DND-41 (cell line): ENCODE measurements at regions not wholly inside any gene's neighbourhood (a gene's known extent, or its start where the extent isn't known, plus 50 kb on each side); places are given as distances from the start of the nearest gene placed in this dataset.

Source experiments
- ATAC-seq: fragments of 200-7000 bp; cut with Tn5 transposase; 3 replicates; pipeline ENCODE4 v1.9.1; 2021; ENCODE audit warnings: low read depth; ENCODE audit not compliant: insufficient read depth
- DNase-seq: peaks from one replicate; pipeline ENCODE4 v3.0.0-alpha.2; 2020
- H2AFZ ChIP-seq: 2 replicates; pipeline ENCODE4 v1.6.0; 2012; ENCODE audit warnings: low read depth, low read length
- H3K27ac ChIP-seq: 2 replicates; pipeline ENCODE4 v1.5.1; 2012; ENCODE audit warnings: low read length, inconsistent platforms
- H3K27me3 ChIP-seq: fragments of 200-600 bp; sonication (generic); 2 replicates; pipeline ENCODE4 v1.6.0; 2012; ENCODE audit warnings: low read length, mild to moderate bottlenecking, inconsistent platforms; ENCODE audit not compliant: insufficient read depth, poor library complexity
- H3K36me3 ChIP-seq: 2 replicates; pipeline ENCODE4 v1.5.1; 2012; ENCODE audit warnings: low read length, inconsistent platforms; ENCODE audit not compliant: insufficient read depth
- H3K4me1 ChIP-seq: 2 replicates; pipeline ENCODE4 v1.5.1; 2012; ENCODE audit warnings: mild to moderate bottlenecking, low read length; ENCODE audit not compliant: insufficient read depth
- H3K4me2 ChIP-seq: 2 replicates; pipeline ENCODE4 v1.6.0; 2012; ENCODE audit warnings: mild to moderate bottlenecking, moderate library complexity, low read length, inconsistent platforms; ENCODE audit not compliant: insufficient read depth
- H3K4me3 ChIP-seq, 2 experiments: fragments of 200-600 bp in 1 of 2; shearing (Covaris generic) in 1 of 2; 2 replicates each; pipeline ENCODE4 v1.5.1; 2012 to 2016; ENCODE audit warnings: inconsistent platforms in 2 of 2, low read length in 2 of 2, mild to moderate bottlenecking in 2 of 2, low read depth in 1 of 2, moderate library complexity in 1 of 2
- H3K79me2 ChIP-seq: 2 replicates; pipeline ENCODE4 v1.6.0; 2012; ENCODE audit warnings: low read length, inconsistent platforms; ENCODE audit not compliant: insufficient read depth
- H3K9ac ChIP-seq: 2 replicates; pipeline ENCODE4 v1.6.0; 2012; ENCODE audit warnings: low read depth, mild to moderate bottlenecking, inconsistent platforms, low read length, moderate library complexity
- H3K9me3 ChIP-seq: 2 replicates; pipeline ENCODE4 v1.5.1; 2012; ENCODE audit warnings: low read length, moderate library complexity, mild to moderate bottlenecking, inconsistent platforms; ENCODE audit not compliant: insufficient read depth, severe bottlenecking
- H4K20me1 ChIP-seq: 2 replicates; pipeline ENCODE4 v1.6.0; 2012; ENCODE audit warnings: low read length; ENCODE audit not compliant: insufficient read depth
- EZH2 ChIP-seq: IDR thresholded peaks from 3 replicates; pipeline ENCODE4 v1.6.1; 2012; ENCODE audit warnings: borderline replicate concordance, low read depth, mild to moderate bottlenecking, moderate library complexity, low read length, inconsistent platforms; ENCODE audit not compliant: severe bottlenecking
- TF ChIP-seq, protein P1 (sequence below): IDR thresholded peaks from 2 replicates; pipeline ENCODE4 v1.5.1; 2012; ENCODE audit warnings: borderline replicate concordance, low read length, moderate library complexity, mild to moderate bottlenecking; ENCODE audit not compliant: poor library complexity, severe bottlenecking; ENCODE audit errors: extremely low read depth

GRCh38 chr15:89007989-89008388, 80.3 kb upstream of the ABHD2 start:
- no peaks in the 10 kb centered on the region for H3K4me1 ChIP-seq
- H3K27ac ChIP-seq = no peak overlapping the region
- H3K9me3 ChIP-seq = no peaks in the 10 kb centered on the region
- H3K4me3 ChIP-seq = no peak overlapping the region
- ATAC-seq (no peak), DNase-seq (no peak)
- H2AFZ ChIP-seq = no peak overlapping the region
- TF ChIP-seq EZH2 = no peak
- TF ChIP-seq, protein P1, sequence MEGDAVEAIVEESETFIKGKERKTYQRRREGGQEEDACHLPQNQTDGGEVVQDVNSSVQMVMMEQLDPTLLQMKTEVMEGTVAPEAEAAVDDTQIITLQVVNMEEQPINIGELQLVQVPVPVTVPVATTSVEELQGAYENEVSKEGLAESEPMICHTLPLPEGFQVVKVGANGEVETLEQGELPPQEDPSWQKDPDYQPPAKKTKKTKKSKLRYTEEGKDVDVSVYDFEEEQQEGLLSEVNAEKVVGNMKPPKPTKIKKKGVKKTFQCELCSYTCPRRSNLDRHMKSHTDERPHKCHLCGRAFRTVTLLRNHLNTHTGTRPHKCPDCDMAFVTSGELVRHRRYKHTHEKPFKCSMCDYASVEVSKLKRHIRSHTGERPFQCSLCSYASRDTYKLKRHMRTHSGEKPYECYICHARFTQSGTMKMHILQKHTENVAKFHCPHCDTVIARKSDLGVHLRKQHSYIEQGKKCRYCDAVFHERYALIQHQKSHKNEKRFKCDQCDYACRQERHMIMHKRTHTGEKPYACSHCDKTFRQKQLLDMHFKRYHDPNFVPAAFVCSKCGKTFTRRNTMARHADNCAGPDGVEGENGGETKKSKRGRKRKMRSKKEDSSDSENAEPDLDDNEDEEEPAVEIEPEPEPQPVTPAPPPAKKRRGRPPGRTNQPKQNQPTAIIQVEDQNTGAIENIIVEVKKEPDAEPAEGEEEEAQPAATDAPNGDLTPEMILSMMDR = no peak
- H3K9ac ChIP-seq = no peak overlapping the region
- no peaks in the 10 kb centered on the region for H3K36me3 ChIP-seq
- H3K79me2 ChIP-seq = no peaks in the 10 kb centered on the region
- H3K27me3 ChIP-seq = peaks cover 2% of the 10 kb centered on the region
- H4K20me1 ChIP-seq = no peaks in the 10 kb centered on the region
- no peak overlapping the region for H3K4me2 ChIP-seq

GRCh38 chr15:89009080-89009479, 79.2 kb upstream of the ABHD2 start:
- Histone ChIP-seq H3K36me3 (no peaks in the 10 kb centered on the region), H3K79me2 (no peaks in the 10 kb centered on the region), H3K9ac (no peak overlapping the region), H4K20me1 (no peaks in the 10 kb centered on the region), H3K4me1 (no peaks in the 10 kb centered on the region), H3K4me2 (no peak overlapping the region), H3K27ac (no peak overlapping the region), H3K9me3 (no peaks in the 10 kb centered on the region), H3K4me3 (no peak overlapping the region), H3K27me3 (peaks cover 2% of the 10 kb centered on the region), H2AFZ (no peak overlapping the region)
- TF ChIP-seq, protein P1 = no peak
- no peak for TF ChIP-seq EZH2
- DNase-seq (no peak), ATAC-seq (no peak)

DNA sequence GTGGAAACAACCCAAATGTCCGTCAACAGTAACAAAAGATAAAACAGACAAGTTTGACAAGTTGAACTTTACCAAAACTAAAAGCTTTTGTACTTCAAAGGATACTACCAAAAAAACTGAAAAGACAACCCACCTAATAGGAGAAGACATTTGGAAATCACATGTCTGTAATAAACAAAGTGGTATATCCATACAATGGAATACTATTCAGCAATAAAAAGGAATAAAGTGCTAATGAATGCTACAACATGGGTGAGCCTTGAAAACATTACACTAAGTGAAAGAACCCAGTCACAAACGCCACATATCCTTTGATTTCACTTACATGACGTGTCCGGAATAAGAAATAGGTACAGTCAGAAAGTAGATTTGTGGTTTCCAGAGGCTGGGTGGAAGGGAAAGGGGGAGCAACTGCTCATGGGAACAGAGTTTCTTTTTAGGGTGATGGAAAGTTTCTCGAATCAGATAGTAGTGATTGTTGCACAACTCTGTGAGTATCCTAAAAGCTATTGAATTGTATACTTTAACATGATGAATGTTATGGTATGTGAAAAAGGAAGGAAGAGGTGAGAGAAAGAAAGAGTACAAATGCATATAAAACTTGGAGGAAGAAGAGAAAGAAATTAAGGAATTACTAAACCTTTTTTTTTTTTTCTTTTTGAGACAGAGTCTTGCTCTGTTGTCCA, 72.7 kb upstream of the ABHD2 start:
- no peak overlapping the region for H3K27ac ChIP-seq
- no peak overlapping the region for H3K9ac ChIP-seq
- peaks cover 14% of the 10 kb centered on the region for H3K27me3 ChIP-seq
- TF ChIP-seq, protein P1 = no peak
- TF ChIP-seq EZH2 = no peak
- no peak overlapping the region for H3K4me2 ChIP-seq
- no peaks in the 10 kb centered on the region for H4K20me1 ChIP-seq
- ATAC-seq = no peak
- no peak overlapping the region for H3K4me3 ChIP-seq
- DNase-seq = no peak
- H3K79me2 ChIP-seq = no peaks in the 10 kb centered on the region
- H2AFZ ChIP-seq = no peak overlapping the region
- H3K36me3 ChIP-seq = no peaks in the 10 kb centered on the region
- H3K9me3 ChIP-seq = no peaks in the 10 kb centered on the region
- peaks cover 9% of the 10 kb centered on the region for H3K4me1 ChIP-seq
